RWPE2 (cell line): ENCODE measurements at regions not wholly inside any gene's neighbourhood (a gene's known extent, or its start where the extent isn't known, plus 50 kb on each side); places are given as distances from the start of the nearest gene placed in this dataset.
"Not testable (repeated sequence)": the region's sequence is repeated elsewhere in the genome, so short reads cannot be mapped to it uniquely, and the experiment has no call there.

Source experiments
- ATAC-seq: fragments of 200-7000 bp; cut with Tn5 transposase; 3 replicates; pipeline ENCODE4 v1.9.1; 2021; ENCODE audit warnings: low read depth
- DNase-seq: peaks from one replicate; pipeline ENCODE4 v3.0.0-alpha.2; 2020; ENCODE audit warnings: low spot score
- H3K27ac ChIP-seq: fragments of 450-650 bp; 2 replicates; pipeline ENCODE4 v1.5.1; 2017; ENCODE audit warnings: mild to moderate bottlenecking; ENCODE audit not compliant: poor library complexity, severe bottlenecking
- H3K27me3 ChIP-seq: fragments of 250-450 bp; sonication (Bioruptor Pico); 2 replicates; pipeline ENCODE4 v1.5.1; 2021; ENCODE audit warnings: mild to moderate bottlenecking, moderate library complexity; ENCODE audit not compliant: insufficient read depth, poor library complexity, severe bottlenecking
- H3K36me3 ChIP-seq: fragments of 250-450 bp; sonication (Bioruptor Pico); 2 replicates; pipeline ENCODE4 v1.5.1; 2020; ENCODE audit warnings: low read depth, mild to moderate bottlenecking, moderate library complexity
- H3K4me1 ChIP-seq: fragments of 250-450 bp; sonication (Bioruptor Pico); 2 replicates; pipeline ENCODE4 v1.5.1; 2021; ENCODE audit warnings: mild to moderate bottlenecking, moderate library complexity; ENCODE audit not compliant: insufficient read depth, poor library complexity, severe bottlenecking
- H3K4me3 ChIP-seq: fragments of 250-450 bp; sonication (Bioruptor Pico); 2 replicates; pipeline ENCODE4 v1.5.1; 2021; ENCODE audit warnings: mild to moderate bottlenecking, moderate library complexity; ENCODE audit not compliant: severe bottlenecking
- H3K9me3 ChIP-seq: fragments of 250-450 bp; sonication (Bioruptor Pico); 2 replicates; pipeline ENCODE4 v1.5.1; 2021; ENCODE audit warnings: mild to moderate bottlenecking, moderate library complexity; ENCODE audit not compliant: severe bottlenecking
- TF ChIP-seq, protein P1 (sequence below): fragments of 450-650 bp; IDR thresholded peaks from one replicate; pipeline ENCODE4 v1.5.1; 2017; ENCODE audit warnings: mild to moderate bottlenecking, moderate library complexity; ENCODE audit not compliant: poor library complexity, severe bottlenecking

- Histone ChIP-seq H3K4me1 (peaks cover 10% of the 10 kb centered on the region), H3K36me3 (no peaks in the 10 kb centered on the region), H3K4me3 (no peak overlapping the region), H3K9me3 (no peaks in the 10 kb centered on the region), H3K27ac (no peak overlapping the region), H3K27me3 (no peaks in the 10 kb centered on the region)
- ATAC-seq (no peak), DNase-seq (no peak)
- TF ChIP-seq, protein P1, sequence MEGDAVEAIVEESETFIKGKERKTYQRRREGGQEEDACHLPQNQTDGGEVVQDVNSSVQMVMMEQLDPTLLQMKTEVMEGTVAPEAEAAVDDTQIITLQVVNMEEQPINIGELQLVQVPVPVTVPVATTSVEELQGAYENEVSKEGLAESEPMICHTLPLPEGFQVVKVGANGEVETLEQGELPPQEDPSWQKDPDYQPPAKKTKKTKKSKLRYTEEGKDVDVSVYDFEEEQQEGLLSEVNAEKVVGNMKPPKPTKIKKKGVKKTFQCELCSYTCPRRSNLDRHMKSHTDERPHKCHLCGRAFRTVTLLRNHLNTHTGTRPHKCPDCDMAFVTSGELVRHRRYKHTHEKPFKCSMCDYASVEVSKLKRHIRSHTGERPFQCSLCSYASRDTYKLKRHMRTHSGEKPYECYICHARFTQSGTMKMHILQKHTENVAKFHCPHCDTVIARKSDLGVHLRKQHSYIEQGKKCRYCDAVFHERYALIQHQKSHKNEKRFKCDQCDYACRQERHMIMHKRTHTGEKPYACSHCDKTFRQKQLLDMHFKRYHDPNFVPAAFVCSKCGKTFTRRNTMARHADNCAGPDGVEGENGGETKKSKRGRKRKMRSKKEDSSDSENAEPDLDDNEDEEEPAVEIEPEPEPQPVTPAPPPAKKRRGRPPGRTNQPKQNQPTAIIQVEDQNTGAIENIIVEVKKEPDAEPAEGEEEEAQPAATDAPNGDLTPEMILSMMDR: no peak
Observed at GRCh38 chr10:21347043-21347784, 178.3 kb downstream of the SKIDA1 start.

DNA sequence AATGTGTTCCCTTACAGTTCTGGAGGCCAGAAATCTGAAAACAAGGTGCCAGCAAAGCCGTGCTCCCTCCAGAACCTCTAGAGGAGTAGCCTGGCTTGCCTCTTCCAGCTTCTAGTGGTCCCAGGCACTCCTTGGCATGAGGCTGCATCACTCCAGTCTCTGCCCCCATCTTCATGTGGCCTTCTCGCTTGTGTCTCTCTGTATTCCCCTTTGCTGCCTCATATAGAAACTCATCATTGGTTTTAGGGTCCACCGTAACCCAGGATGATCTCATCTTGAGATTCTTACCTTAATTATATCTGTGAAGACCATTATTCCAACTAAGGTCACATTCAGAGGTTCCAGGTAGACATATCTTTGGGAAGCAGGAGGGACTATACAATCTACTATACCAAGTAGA lies 182.4 kb downstream of the SKIDA1 start:
- H3K27ac ChIP-seq: no peak overlapping the region
- DNase-seq (no peak), ATAC-seq (no peak)
- TF ChIP-seq, protein P1: no peak
- H3K4me1 ChIP-seq: peaks cover 13% of the 10 kb centered on the region
- no peak overlapping the region for H3K4me3 ChIP-seq
- H3K9me3 ChIP-seq: no peaks in the 10 kb centered on the region
- H3K27me3 ChIP-seq: no peaks in the 10 kb centered on the region
- H3K36me3 ChIP-seq: no peaks in the 10 kb centered on the region

GRCh38 chr10:21342499-21342898 lies 183.0 kb downstream of the SKIDA1 start:
- not testable (repeated sequence) for H3K9me3 ChIP-seq, H3K27me3 ChIP-seq, H3K27ac ChIP-seq, DNase-seq, H3K4me3 ChIP-seq, H3K36me3 ChIP-seq
- peaks cover 13% of the 10 kb centered on the region for H3K4me1 ChIP-seq
- peak; percentile 46; the same call in 2 of the 3 replicates for ATAC-seq

DNA sequence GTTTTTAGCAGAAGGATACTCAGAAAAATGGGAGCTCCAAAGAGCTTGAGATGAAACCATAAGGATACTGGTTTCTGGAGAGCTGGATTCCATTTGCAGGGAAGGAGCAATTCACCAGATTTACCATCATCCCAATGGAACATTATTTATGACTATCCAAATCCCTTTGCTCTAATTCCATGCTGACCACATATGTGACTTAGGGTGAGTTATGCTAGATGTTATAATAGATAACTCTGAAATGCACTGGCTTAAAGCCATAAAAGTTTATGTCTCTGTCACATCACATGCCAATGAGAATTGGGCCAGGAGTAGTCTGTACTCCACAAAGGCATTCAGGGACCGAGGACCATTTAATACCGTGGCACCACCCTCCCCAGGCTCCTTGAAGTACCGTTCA lies 185.2 kb downstream of the SKIDA1 start:
- Histone ChIP-seq H3K4me3 (no peak overlapping the region), H3K27me3 (no peaks in the 10 kb centered on the region), H3K4me1 (peaks cover 28% of the 10 kb centered on the region), H3K36me3 (no peaks in the 10 kb centered on the region), H3K9me3 (no peaks in the 10 kb centered on the region), H3K27ac (peak overlapping the region; percentile 16)
- DNase-seq (no peak), ATAC-seq (no peak)
- TF ChIP-seq, protein P1: no peak

DNA sequence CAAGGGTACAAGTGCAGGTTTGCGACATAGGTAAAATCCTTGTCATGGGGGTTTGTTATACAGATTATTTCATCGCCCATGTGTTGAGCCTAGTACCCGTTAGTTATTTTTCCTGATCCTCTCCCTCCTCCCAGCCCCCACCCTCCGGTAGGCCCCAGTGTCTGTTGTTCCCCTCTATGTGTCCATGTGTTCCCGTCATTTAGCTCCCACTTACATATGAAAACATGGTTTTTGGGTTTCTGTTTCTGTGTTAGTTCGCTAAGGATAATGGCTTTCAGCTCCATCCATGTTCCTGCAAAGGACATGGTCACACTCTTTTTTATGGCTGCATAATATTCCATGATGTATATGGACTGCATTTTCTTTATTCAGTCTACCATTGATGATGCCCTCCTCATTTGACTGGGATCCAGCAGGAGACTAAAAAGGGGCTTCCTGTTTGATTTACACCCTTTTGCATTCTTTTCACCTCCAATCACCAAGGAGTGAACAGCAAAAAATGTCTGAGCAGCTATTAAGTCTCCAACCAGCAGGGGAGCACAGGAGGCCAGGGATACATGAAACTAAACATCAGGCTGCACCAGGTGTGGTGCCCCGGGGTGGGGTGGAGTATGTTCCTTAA lies 188.2 kb downstream of the SKIDA1 start:
- Histone ChIP-seq H3K4me1 (peaks cover 39% of the 10 kb centered on the region), H3K9me3 (no peaks in the 10 kb centered on the region), H3K27ac (peak overlapping the region; percentile 97), H3K4me3 (no peak overlapping the region), H3K27me3 (no peaks in the 10 kb centered on the region), H3K36me3 (no peaks in the 10 kb centered on the region)
- ATAC-seq (no peak), DNase-seq (no peak)
- TF ChIP-seq, protein P1: no peak
